Body of pancreas (tissue), 4 donors: ENCODE measurements at regions not wholly inside any gene's neighbourhood (a gene's known extent, or its start where the extent isn't known, plus 50 kb on each side); places are given as distances from the start of the nearest gene placed in this dataset.

Source experiments
- ATAC-seq: fragments of 150-250 bp; one replicate; pipeline ENCODE4 v1.9.1; 2016
- DNase-seq, 4 donors: peaks; one replicate each; pipeline ENCODE4 v3.0.0-alpha.2; 2019
- H3K27ac ChIP-seq, 4 donors: fragments of 200-600 bp; sonication (generic); 1 replicate in 3 of 4; 2 replicates in 1 of 4; pipeline versions ENCODE4 v1.5.1 to v1.6.1; 2016 to 2019; ENCODE audit warnings: mild to moderate bottlenecking in 1 of 4, mixed read lengths in 1 of 4, moderate library complexity in 1 of 4
- H3K27me3 ChIP-seq, 2 donors: fragments of 200-600 bp; sonication (generic); one replicate each; pipeline ENCODE4 v1.6.0; 2016; ENCODE audit warnings: mild to moderate bottlenecking in 1 of 2
- H3K36me3 ChIP-seq, 2 donors: fragments of 200-600 bp; sonication (generic); replicated peaks in 1 of 2; 2 replicates each; pipeline ENCODE4 v1.5.1; 2016; ENCODE audit warnings: low read depth in 2 of 2; ENCODE audit not compliant: insufficient read depth in 1 of 2
- H3K4me1 ChIP-seq: fragments of 200-600 bp; sonication (generic); one replicate; pipeline ENCODE4 v1.6.0; 2016
- H3K4me3 ChIP-seq, 2 donors: fragments of 200-600 bp; sonication (generic); 1 replicate in 1 of 2; 2 replicates in 1 of 2; pipeline ENCODE4 v1.5.1; 2016 to 2019
- H3K9me3 ChIP-seq, 3 donors: fragments of 200-600 bp; sonication (generic); 1 replicate in 2 of 3; 2 replicates in 1 of 3; pipeline ENCODE4 v1.5.1; 2016
- CTCF ChIP-seq, 7 experiments: fragments of 450-650 bp in 4 of 7; fragments of 200-600 bp in 3 of 7; sonication (generic) in 3 of 7; IDR thresholded peaks; one replicate each; pipeline ENCODE4 v1.5.1; 2016 to 2019; ENCODE audit warnings: antibody characterized with exemption in 7 of 7
- POLR2A ChIP-seq, 3 donors: fragments of 450-650 bp; IDR thresholded peaks; one replicate each; pipeline ENCODE4 v1.6.1; 2016; ENCODE audit warnings: antibody characterized with exemption in 3 of 3, mild to moderate bottlenecking in 2 of 3
- WGBS, 2 donors: methylation state at CpG; one replicate each; pipeline ENCODE4 v1.1.5; 2017; 5-methylcytosine and 5-hydroxymethylcytosine counted together
- intact Hi-C: fragments of 100-400 bp; cut with DNase I; formaldehyde crosslinking; loops from one replicate; pipeline ENCODE4 v1.15.1; 2023

GRCh38 chr3:177983320-177983719, 552.9 kb upstream of the KCNMB2 start:
- no peak for DNase-seq
- no peak for TF ChIP-seq CTCF (IDR thresholded peaks at IDR 0.05)
- no peak for TF ChIP-seq POLR2A (IDR thresholded peaks at IDR 0.05)
- WGBS, 2 donors, result 80 to 93% methylated on average over 3 of the region's 3 CpGs

GRCh38 chr3:177992993-177993970, 543.0 kb upstream of the KCNMB2 start:
- no peaks in the 10 kb centered on the region for H3K36me3 ChIP-seq
- ATAC-seq (no peak), DNase-seq (no peak)
- no peaks in the 10 kb centered on the region for H3K27me3 ChIP-seq
- no peak overlapping the region for H3K4me3 ChIP-seq
- H3K9me3 ChIP-seq, result no peaks in the 10 kb centered on the region
- WGBS, 2 donors, result 51 to 57% methylated on average over 6 of the region's 6 CpGs
- TF ChIP-seq POLR2A (IDR thresholded peaks at IDR 0.05), result no peak
- TF ChIP-seq CTCF (IDR thresholded peaks at IDR 0.05), result no peak
- H3K27ac ChIP-seq, result no peak overlapping the region
- intact Hi-C loops, result no loop called here
- no peaks in the 10 kb centered on the region for H3K4me1 ChIP-seq

More at GRCh38 chr3:177983320-177983719, 552.9 kb upstream of the KCNMB2 start:
- H3K27me3 ChIP-seq, result no peaks in the 10 kb centered on the region
- ATAC-seq, result no peak
- no peak overlapping the region for H3K27ac ChIP-seq
- H3K4me3 ChIP-seq, result no peak overlapping the region
- no peaks in the 10 kb centered on the region for H3K9me3 ChIP-seq
- no peaks in the 10 kb centered on the region for H3K4me1 ChIP-seq
- intact Hi-C loops, result no loop called here
- H3K36me3 ChIP-seq, result no peaks in the 10 kb centered on the region

GRCh38 chr3:177994976-177995375, 541.3 kb upstream of the KCNMB2 start:
- H3K9me3 ChIP-seq, result no peaks in the 10 kb centered on the region
- no peak overlapping the region for H3K4me3 ChIP-seq
- TF ChIP-seq CTCF (IDR thresholded peaks at IDR 0.05), result no peak
- TF ChIP-seq POLR2A (IDR thresholded peaks at IDR 0.05), result no peak
- intact Hi-C loops, result no loop called here
- no peak for DNase-seq
- no peak for ATAC-seq
- no peaks in the 10 kb centered on the region for H3K27me3 ChIP-seq
- no peaks in the 10 kb centered on the region for H3K4me1 ChIP-seq
- no peak overlapping the region for H3K27ac ChIP-seq
- H3K36me3 ChIP-seq, result no peaks in the 10 kb centered on the region

- TF ChIP-seq CTCF (IDR thresholded peaks at IDR 0.05) (no peak), POLR2A (IDR thresholded peaks at IDR 0.05) (no peak)
- ATAC-seq (no peak), DNase-seq (no peak)
- H3K9me3 ChIP-seq, result no peaks in the 10 kb centered on the region
- WGBS, 2 donors, result 63 to 71% methylated on average over 1 of the region's 1 CpG
- intact Hi-C loops, result no loop called here
- H3K4me3 ChIP-seq, result no peak overlapping the region
- H3K27me3 ChIP-seq, result no peaks in the 10 kb centered on the region
- no peaks in the 10 kb centered on the region for H3K4me1 ChIP-seq
- no peak overlapping the region for H3K27ac ChIP-seq
- no peaks in the 10 kb centered on the region for H3K36me3 ChIP-seq
These were observed 540.7 kb upstream of the KCNMB2 start for GRCh38 chr3:177995381-177996085.
